ENCODE measurements at regions not wholly inside any gene's neighbourhood (a gene's known extent, or its start where the extent isn't known, plus 50 kb on each side); places are given as distances from the start of the nearest gene placed in this dataset.
"Not testable (repeated sequence)": the region's sequence is repeated elsewhere in the genome, so short reads cannot be mapped to it uniquely, and the experiment has no call there.

DNA sequence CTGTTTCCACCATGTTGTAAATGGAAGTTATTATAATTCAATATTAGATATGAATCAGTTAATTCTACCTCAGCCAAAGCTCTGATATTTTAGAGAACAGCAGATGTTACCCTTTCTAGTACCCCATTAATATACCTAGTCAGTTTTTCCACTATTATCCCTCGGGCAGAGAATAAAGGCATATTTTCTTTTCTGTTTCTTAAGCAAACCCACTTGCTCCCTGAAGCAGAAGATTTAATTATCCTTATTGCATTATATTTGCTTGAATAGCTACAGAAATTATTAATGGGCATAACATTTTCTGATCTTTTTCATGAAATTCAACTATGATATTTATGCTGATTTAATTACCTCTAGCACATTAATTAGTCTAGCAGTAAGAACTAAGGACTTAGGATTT, 832.9 kb upstream of the FBXO33 start:
- no peak for DNase-seq (ENCODE audit: extremely low spot score)
- H3K27ac ChIP-seq (ENCODE audit: low read depth) = no peak overlapping the region
- H3K4me1 ChIP-seq (ENCODE audit: insufficient read depth) = no peaks in the 10 kb centered on the region
- H3K4me3 ChIP-seq (ENCODE audit: low read depth, low read length) = no peak overlapping the region
- WGBS = 52% methylated on average over 1 of the region's 1 CpG
- H3K36me3 ChIP-seq (ENCODE audit: insufficient read depth) = no peaks in the 10 kb centered on the region

GRCh38 chr14:40252817-40253447, 820.7 kb upstream of the FBXO33 start:
- DNase-seq (ENCODE audit: extremely low spot score) = no peak
- 95% methylated on average over 2 of the region's 2 CpGs for WGBS
- no peaks in the 10 kb centered on the region for H3K36me3 ChIP-seq (ENCODE audit: insufficient read depth)
- H3K4me1 ChIP-seq (ENCODE audit: insufficient read depth) = no peaks in the 10 kb centered on the region
- H3K27ac ChIP-seq (ENCODE audit: low read depth) = no peak overlapping the region
- H3K4me3 ChIP-seq (ENCODE audit: low read depth, low read length) = no peak overlapping the region

DNA sequence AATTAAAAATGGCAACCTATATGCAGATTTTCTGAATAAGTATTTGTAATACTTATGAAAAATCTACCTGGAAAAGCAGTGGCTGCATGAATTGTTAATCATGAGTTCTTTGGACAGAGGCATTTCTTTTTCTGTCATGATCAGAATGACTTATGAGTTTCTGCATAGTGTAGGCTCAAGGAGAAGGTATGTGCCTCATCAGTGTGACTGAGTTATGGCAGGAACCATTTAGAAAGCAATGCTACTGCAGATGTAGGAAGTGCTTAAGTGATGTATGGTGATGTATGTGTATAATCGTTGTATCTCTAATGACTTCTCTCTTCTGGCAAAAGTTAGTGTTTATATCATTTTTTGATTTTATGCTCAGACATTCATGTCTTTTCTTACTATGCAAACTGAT, 816.4 kb upstream of the FBXO33 start:
- H3K36me3 ChIP-seq (ENCODE audit: insufficient read depth) = no peaks in the 10 kb centered on the region
- 34% methylated on average over 1 of the region's 1 CpG for WGBS

DNA sequence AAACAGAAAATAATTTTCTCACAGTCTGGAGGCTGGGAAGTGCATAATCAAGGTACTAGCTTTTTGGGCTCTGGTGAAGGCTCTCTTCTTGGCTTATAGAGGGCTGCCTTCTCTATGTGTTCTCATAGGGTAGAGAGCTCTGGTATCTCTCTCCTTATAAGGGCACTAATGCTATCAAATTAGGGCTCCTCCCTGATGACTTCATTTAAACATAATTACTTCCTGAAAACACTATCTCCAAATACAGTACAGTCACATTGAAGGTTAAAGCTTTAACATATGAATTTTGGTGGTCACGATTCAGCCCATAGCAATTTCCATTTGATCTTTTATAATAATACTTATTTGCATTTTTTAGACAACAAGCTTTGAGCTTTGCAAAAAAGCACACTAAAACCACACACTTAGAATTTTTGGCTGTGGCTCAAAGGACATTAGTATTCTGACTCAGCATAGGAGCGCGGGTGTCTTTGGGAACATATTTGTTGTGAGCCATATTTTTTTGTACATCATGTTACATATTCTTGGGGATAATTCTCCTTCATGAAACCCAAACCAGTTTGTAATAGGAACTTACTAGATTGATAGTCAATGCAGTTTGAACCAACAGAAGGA, 808.1 kb upstream of the FBXO33 start:
- H3K36me3 ChIP-seq (ENCODE audit: insufficient read depth) = no peaks in the 10 kb centered on the region
- no peak overlapping the region for H3K4me3 ChIP-seq (ENCODE audit: low read depth, low read length)
- no peaks in the 10 kb centered on the region for H3K4me1 ChIP-seq (ENCODE audit: insufficient read depth)
- WGBS = 91% methylated on average over 3 of the region's 3 CpGs
- no peak overlapping the region for H3K27ac ChIP-seq (ENCODE audit: low read depth)
- no peak for DNase-seq (ENCODE audit: extremely low spot score)

More for the DNA sequence above, 816.4 kb upstream of the FBXO33 start:
- no peak overlapping the region for H3K27ac ChIP-seq (ENCODE audit: low read depth)
- DNase-seq (ENCODE audit: extremely low spot score) = no peak
- H3K4me1 ChIP-seq (ENCODE audit: insufficient read depth) = no peaks in the 10 kb centered on the region
- H3K4me3 ChIP-seq (ENCODE audit: low read depth, low read length) = no peak overlapping the region

DNA sequence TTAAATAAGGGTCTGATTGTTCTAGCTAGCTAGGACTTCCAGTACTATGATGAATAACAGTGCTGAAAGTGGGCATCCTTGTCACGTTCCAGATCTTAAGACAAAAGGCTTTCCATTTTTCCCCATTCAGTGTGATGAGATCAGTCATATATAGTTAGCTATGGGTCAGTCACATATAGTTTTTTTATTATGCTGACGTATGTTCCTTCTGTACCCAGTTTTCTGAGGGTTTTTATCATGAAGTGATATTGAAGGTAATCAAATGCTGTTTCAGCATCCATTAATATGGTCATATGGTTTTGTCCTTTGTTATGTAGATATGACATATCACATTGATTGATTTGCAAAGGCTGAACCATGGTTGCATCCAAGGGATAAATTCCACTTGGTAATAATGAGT, 800.1 kb upstream of the FBXO33 start:
- H3K4me3 ChIP-seq (ENCODE audit: low read depth, low read length) = no peak overlapping the region
- 80% methylated on average over 2 of the region's 2 CpGs for WGBS

GRCh38 chr14:40229676-40230075, 797.4 kb upstream of the FBXO33 start:
- no peak for DNase-seq (ENCODE audit: extremely low spot score)
- H3K36me3 ChIP-seq (ENCODE audit: insufficient read depth) = no peaks in the 10 kb centered on the region
- H3K27ac ChIP-seq (ENCODE audit: low read depth) = no peak overlapping the region
- H3K4me1 ChIP-seq (ENCODE audit: insufficient read depth) = no peaks in the 10 kb centered on the region
- no peak overlapping the region for H3K4me3 ChIP-seq (ENCODE audit: low read depth, low read length)
- 70% methylated on average over 1 of the region's 1 CpG for WGBS

More for the DNA sequence above, 800.1 kb upstream of the FBXO33 start:
- Histone ChIP-seq H3K27ac (ENCODE audit: low read depth) (no peak overlapping the region), H3K36me3 (ENCODE audit: insufficient read depth) (no peaks in the 10 kb centered on the region), H3K4me1 (ENCODE audit: insufficient read depth) (no peaks in the 10 kb centered on the region)
- DNase-seq (ENCODE audit: extremely low spot score) = no peak

DNA sequence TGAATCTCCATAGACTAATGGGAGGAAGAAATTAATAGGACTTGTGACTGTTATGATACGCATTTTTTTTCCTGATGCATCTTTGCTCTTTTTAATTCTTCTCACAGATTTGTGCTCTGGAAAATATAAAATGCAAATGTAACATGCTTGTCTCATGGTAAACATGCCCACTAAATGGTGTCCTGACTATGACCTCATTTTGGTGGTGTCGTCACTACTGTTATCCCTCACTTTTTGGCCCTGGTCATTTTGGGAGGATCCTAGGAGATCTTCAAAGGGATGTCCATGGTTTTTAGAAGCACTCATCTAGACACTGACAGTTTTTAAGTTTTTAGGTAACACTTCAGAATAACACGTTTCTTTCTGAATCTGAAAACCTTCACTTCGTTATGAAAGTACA, 790.8 kb upstream of the FBXO33 start:
- DNase-seq (ENCODE audit: extremely low spot score) = no peak

GRCh38 chr14:40221428-40221827, 789.2 kb upstream of the FBXO33 start:
- Histone ChIP-seq H3K4me3 (ENCODE audit: low read depth, low read length) (no peak overlapping the region), H3K36me3 (ENCODE audit: insufficient read depth) (no peaks in the 10 kb centered on the region), H3K4me1 (ENCODE audit: insufficient read depth) (no peaks in the 10 kb centered on the region), H3K27ac (ENCODE audit: low read depth) (no peak overlapping the region)
- no peak for DNase-seq (ENCODE audit: extremely low spot score)

More for the DNA sequence above, 790.8 kb upstream of the FBXO33 start:
- 89% methylated on average over 4 of the region's 4 CpGs for WGBS
- H3K27ac ChIP-seq (ENCODE audit: low read depth) = no peak overlapping the region
- no peaks in the 10 kb centered on the region for H3K36me3 ChIP-seq (ENCODE audit: insufficient read depth)
- no peak overlapping the region for H3K4me3 ChIP-seq (ENCODE audit: low read depth, low read length)
- H3K4me1 ChIP-seq (ENCODE audit: insufficient read depth) = no peaks in the 10 kb centered on the region

DNA sequence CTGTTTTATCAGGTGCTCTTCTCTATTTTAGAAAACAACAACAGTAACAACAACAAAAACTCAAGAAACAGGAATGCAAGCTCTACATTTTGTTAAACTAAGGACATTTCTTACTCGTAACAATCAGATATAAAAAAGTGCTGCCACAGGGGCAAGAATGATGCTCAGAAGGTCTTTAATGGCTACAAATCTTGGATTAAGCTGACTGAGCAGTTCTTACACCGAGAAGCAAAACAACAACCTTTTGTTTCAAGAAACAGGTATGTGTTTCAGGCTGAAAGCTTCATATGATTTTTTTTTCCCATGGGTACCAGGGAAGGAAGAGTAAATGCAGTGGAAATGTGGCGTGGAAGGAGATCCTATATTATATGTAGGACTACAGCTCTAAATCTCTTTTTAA, 786.8 kb upstream of the FBXO33 start:
- WGBS = 70% methylated on average over 3 of the region's 3 CpGs
- no peak for DNase-seq (ENCODE audit: extremely low spot score)
- Histone ChIP-seq H3K4me1 (ENCODE audit: insufficient read depth) (no peaks in the 10 kb centered on the region), H3K36me3 (ENCODE audit: insufficient read depth) (no peaks in the 10 kb centered on the region), H3K27ac (ENCODE audit: low read depth) (no peak overlapping the region), H3K4me3 (ENCODE audit: low read depth, low read length) (no peak overlapping the region)

DNA sequence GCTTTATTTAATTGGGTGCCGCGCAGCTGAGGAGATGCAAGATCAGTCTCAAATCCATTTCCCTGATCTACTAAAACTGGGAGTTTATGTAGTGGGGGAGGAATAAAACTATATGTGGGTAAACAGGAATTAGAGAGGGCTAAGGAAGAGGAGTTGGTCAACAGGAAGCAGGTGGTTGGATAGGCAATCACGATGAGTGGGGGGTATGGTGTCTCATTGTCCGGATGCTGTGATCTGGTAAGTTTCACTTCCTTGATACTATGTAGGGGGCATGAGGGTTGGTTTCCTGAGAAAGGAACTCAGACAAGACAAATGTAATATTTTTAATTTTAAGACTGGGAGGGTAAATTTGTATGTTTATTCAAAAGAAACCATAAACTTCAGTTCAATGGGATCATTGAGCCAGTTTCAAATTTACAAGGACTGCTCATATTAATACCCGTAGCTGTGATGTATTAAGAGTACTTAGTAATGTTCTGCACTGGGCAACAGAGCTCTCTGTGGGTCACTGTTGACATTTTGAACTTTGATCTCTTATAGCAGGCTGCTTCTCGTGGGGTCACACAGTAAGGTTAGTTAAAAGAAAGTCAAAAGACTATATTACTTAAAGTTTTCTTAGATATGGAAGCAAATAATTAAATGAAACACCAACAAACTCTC, 786.2 kb upstream of the FBXO33 start:
- no peaks in the 10 kb centered on the region for H3K36me3 ChIP-seq (ENCODE audit: insufficient read depth)
- DNase-seq (ENCODE audit: extremely low spot score) = no peak
- H3K27ac ChIP-seq (ENCODE audit: low read depth) = no peak overlapping the region
- no peaks in the 10 kb centered on the region for H3K4me1 ChIP-seq (ENCODE audit: insufficient read depth)
- no peak overlapping the region for H3K4me3 ChIP-seq (ENCODE audit: low read depth, low read length)
- 75% methylated on average over 6 of the region's 6 CpGs for WGBS

- Histone ChIP-seq H3K4me1 (ENCODE audit: insufficient read depth) (no peaks in the 10 kb centered on the region), H3K27ac (ENCODE audit: low read depth) (no peak overlapping the region), H3K4me3 (ENCODE audit: low read depth, low read length) (no peak overlapping the region), H3K36me3 (ENCODE audit: insufficient read depth) (no peaks in the 10 kb centered on the region)
- DNase-seq (ENCODE audit: extremely low spot score) = no peak
- WGBS = 96% methylated on average over 22 of the region's 22 CpGs
These were observed 784.7 kb upstream of the FBXO33 start for GRCh38 chr14:40216976-40217375.

GRCh38 chr14:40216408-40216807, 784.2 kb upstream of the FBXO33 start:
- not testable (repeated sequence) for H3K4me1 ChIP-seq (ENCODE audit: insufficient read depth); H3K36me3 ChIP-seq (ENCODE audit: insufficient read depth); H3K27ac ChIP-seq (ENCODE audit: low read depth); DNase-seq (ENCODE audit: extremely low spot score); H3K4me3 ChIP-seq (ENCODE audit: low read depth, low read length)
- 94% methylated on average over 18 of the region's 18 CpGs for WGBS

DNA sequence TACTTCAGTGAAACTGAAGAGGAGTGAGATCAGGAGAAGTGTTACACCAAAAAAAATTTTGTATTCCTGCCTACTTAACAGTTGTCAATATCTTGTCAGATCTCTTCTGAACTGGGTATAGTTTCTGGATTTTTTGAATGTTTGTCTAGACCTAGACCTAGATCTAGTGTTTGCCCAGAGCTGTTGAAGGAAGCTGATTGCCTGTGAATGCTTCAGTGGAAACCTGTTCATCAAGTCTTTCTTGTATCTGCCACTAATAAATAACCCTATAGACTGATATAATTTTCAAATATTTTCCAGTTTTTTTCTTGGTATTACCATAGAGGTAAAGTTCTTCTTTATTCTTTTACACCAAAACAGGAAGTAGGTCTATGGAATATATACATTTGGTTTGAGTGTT, 781.5 kb upstream of the FBXO33 start:
- Histone ChIP-seq H3K4me1 (ENCODE audit: insufficient read depth) (no peaks in the 10 kb centered on the region), H3K36me3 (ENCODE audit: insufficient read depth) (no peaks in the 10 kb centered on the region), H3K4me3 (ENCODE audit: low read depth, low read length) (no peak overlapping the region), H3K27ac (ENCODE audit: low read depth) (no peak overlapping the region)
- no peak for DNase-seq (ENCODE audit: extremely low spot score)

DNA sequence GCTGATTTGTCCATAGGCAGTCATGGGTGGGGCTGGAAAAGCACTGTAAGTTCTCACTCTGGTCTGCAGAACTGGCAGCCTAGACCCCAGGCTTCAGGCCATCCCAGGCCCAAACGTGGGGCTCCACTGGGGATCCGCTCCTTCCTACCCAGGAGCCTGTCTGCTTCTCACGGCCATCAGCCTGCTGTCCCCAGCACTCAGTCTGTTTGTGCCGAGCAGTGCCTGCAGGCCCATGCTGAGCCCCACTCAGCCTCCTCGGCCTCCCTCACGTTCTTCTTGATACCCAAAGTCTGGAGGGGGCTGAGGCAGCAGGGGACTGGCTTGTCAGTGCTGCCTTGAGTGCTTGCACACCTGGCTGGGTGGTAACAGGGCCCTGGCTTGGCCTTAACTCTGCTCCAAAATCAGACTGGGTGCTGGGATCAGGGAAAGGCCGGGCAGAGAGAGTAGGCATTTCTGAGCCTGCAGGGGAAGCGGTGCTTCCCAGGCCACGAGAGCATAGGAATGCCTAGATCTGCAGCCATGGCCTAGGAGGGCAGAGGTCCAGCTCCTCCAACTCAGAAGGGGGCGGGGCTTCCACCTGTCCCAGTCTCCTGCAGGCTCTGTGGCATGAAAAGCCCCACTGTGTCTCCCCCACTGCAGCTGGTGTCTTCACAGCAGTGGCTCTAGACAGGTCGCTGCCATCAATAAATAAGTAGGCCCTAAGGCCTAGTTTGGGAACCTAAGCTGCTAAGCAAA, 772.4 kb upstream of the FBXO33 start:
- Histone ChIP-seq H3K4me3 (ENCODE audit: low read depth, low read length) (no peak overlapping the region), H3K27ac (ENCODE audit: low read depth) (no peak overlapping the region), H3K36me3 (ENCODE audit: insufficient read depth) (no peaks in the 10 kb centered on the region), H3K4me1 (ENCODE audit: insufficient read depth) (no peaks in the 10 kb centered on the region)
- WGBS = 78% methylated on average over 11 of the region's 11 CpGs
- DNase-seq (ENCODE audit: extremely low spot score) = no peak
